ENCODE measurements at regions not wholly inside any gene's neighbourhood (a gene's known extent, or its start where the extent isn't known, plus 50 kb on each side); places are given as distances from the start of the nearest gene placed in this dataset.
"Not testable (repeated sequence)": the region's sequence is repeated elsewhere in the genome, so short reads cannot be mapped to it uniquely, and the experiment has no call there.

DNA sequence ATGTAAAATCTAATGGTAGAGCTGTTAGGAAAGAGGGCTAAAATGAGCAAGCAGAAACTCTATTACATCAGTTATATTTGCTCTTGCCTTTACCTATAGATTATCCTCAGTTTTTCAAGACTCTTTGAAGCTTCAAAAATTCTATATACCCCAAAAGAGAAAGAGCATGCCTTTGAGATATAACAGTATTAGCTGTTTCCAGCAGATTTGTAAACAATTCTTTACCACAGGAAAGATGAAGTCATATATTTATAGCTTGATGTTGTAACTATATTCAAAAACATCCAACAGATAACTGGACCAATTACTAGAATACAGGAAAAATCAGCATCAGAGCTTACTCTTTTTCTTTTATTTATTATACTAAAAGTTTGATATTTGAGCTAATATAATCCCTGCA is 416.2 kb upstream of the TPK1 start:
- DNase-seq = no peak

DNA sequence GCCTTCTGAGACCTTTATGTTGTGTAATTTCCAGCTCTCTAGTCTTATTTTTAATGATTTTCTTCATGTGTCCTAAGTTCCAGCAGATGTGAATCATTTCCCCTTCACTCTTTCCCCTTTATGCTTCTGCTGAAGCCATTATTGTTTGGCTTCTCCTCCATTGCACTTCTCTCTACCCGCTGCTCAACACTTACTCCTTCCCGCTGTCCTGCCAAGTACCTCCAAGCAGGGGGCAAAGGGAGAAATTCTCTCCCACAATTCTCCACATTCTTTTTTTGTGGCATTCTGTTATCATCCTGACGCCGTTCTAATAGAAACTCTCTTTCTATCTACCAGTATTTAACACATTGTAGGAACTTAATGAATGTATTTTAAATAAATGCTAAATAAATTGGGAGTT is 388.9 kb upstream of the TPK1 start:
- no peak for DNase-seq

DNA sequence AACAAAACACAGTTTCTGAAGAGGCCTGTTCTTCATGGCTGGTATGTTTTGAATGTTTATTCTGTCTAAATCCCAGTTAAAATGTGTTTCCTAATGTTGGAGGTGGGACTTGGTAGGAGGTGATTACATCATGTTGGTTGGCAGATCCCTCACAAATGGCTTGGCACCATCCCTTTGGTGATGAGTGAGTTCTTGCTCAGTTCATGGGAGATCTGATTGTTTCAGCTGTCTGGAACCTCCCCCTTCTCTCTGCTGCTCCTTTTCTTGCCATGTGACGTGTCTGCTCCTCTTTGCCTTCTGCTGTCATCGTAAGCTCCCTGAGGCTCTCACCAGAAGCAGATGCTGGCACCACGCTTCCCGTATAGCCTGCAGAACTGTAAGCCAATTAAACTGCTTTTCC is 383.6 kb upstream of the TPK1 start:
- DNase-seq = no peak

DNA sequence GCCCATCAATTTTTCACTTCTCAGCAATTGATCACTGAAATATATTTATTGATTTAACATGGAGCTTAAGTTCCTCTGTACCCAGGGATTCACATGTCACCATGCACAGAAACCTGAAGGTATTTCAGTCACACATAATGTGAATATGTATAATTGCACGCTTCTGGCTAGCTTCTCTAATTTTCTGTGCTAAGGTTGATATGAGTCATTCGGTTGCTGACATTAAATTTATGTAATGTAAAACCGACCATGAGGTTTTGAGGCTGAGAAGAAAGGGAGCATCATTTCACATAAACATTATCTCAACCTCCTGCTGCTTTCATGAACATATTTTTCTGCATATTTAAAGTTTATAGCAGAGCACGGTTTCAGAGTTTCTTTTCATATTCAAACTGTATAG is 381.0 kb upstream of the TPK1 start:
- no peak for DNase-seq

DNA sequence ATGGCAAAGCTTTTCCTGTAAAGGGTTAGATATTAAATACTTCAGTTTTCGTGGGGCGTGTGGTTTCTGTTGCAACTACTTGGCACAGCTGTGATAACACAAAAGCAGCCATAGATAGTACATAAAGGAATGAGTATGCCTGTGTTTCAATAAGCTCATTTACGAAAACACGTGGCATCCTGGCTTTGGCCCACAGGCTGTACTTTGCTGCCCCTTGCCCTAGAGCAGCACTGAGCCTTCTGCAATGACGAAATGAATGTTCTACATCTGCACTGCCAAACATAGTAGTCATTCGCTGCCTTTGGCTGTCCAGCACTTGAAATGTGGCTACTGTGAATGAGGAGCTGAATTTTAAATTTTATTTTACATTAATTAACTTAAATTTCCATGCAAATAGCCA is 376.2 kb upstream of the TPK1 start:
- no peak for DNase-seq

DNA sequence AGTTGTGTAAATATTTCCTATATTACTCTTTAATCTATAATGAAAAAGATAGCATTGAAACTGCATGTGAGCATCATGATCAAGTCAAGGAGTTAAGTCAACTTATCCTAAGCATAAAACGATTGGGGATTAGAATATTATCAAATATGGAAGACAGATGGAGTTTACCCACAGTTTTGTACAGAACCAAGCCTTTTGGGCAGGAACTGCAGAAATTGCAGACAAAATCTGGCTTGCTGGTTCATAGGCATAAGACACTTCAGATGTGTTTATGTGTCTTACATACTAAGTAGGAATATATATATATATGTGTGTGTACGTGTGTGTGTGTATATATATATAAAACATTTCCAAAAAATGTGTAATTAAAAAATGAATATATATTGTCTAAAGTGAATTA is 375.4 kb upstream of the TPK1 start:
- DNase-seq = no peak

DNA sequence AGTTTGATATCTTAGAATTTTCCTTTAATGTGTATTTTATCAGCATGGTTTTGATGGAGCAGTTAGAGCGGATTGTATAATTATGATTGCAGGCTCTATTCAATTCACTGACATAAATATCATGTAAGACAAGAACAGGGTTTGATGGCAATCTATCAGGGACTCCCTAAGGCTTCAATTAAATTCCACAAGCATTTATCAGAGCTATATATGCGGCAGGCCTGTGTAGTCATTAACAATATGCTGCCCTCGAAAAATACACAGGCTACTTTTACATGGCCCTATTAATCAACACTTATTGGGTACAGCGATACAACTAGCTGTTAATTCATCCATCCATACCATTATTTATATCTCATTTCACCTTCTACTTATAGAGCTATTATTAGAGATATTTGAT is 358.1 kb upstream of the TPK1 start:
- DNase-seq = no peak

DNA sequence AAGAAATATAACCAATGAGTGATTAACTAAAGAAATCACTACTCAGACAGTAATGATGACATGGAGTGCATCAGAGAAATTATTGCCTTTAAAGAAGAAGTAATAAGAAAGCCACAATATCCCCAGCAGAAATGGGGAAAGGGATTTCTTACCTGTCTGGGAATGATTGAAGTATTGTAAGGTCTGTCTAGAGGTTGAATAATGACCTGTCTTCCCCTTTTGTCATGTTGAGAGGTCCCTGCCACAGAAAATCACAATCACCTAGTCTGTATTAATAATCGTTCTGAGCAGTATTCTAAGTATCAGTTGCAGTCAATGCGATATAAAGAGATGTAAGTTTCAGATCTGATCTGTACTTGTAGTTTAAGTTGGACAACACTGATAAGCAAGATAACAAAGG is 349.1 kb upstream of the TPK1 start:
- no peak for DNase-seq

DNA sequence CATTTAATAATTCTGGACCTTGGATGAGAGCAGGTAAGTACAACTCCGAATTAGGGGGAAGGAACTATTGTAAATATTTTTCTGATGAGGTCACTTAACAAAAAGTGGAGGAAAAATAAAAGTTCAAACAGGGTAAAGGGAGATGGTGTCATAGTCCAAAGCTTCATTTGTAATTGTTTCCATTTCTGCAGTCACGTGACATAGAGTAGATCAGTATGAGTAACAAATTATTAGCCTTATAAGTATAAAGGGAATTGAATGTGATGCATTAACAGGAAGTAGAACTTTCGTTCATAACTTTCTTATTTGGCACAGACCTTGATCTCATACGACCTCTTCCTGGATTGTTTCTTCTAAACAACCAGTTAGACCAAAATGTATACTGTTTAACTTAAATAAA is 347.2 kb upstream of the TPK1 start:
- DNase-seq = no peak

DNA sequence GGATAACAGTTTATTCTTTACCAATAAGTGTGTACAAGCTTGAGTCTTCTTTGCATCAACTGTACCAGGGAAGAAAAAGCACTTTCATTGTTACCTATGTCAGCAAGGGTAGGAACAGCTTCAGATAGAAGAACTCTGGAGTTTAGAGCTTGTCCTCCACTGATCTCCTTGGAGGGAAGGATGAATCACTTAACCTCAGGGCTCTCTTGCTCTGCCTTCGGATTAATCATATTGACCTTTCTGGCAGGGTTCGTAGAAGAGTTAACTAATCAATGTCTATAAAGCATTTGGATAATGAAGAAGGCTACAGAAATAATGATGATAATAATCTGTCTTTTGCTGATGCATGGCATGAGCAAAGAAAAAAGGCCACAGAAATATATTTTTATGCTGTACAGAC is 339.5 kb upstream of the TPK1 start:
- no peak for DNase-seq

DNA sequence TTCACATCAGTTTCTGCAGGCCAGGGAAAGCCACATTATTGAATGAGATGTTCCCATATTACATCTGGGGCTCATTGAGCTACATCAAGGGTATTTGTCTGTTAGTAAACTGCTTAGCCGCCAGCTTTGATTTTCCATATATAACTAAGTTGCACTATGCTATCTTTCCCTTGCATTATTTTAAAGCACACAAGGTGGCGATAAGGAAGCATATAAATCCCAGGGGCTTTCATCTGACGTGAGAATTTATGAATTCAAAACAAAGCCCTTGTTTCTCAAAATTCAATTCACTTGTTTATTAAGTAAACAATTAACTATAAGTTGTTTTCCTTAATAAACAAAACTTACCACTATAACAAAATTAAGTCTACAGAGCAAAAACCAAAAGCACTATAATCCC is 334.1 kb upstream of the TPK1 start:
- peak; percentile 27 for DNase-seq

DNA sequence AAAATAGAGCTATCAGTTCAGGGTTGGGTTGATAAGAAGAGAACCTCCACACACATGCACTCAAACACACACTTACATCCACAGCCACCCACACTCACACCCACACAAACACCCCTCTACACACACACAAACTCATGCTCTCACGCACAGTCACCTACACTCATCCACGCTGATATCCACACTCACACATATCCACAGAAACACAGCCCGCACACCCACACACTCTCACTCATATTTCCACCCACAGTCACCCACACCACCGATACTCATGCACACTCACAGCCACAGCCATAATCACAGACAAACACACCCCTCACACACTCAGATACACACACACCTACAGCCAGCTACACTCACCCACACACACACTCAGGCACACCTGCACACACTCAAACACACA is 333.0 kb upstream of the TPK1 start:
- DNase-seq = no peak

DNA sequence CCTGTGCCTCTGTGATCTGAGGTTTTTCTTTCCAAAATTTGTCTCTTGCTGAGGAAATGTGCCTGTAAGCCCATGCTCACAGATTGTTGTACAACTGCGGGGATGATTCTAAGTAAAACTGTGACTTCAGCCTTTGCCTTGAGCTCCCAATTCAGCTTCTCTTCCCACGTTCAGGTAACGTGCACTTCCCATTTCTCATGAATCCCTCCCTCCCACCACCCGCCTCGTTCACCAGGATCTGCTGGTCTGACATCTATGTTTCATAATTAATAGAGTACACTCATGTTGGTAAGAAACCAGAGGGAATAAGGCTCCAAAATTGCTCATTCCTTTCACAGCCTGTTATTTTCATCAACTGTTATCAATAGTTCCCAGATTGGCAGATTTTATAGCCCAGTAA is 332.6 kb upstream of the TPK1 start:
- no peak for DNase-seq

DNA sequence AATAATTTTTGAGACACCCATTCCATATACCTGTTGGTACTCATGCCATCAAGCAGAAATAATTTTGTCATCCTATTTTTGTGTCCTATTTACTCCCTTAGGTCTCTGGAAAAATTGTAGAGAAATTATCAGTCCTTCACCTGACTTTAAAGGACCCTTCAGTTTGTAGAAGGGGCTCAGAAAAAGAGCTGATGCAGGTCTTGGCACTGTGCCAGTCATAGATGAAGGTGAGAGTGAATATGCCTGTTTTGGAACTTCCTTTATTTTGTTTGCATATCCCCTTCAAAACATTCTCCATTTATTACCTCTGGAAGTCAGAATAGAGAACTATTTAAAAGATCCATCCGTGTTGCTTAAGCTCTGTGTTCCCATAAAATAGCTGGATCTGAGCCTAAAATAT is 321.0 kb upstream of the TPK1 start:
- DNase-seq = peak; percentile 86

DNA sequence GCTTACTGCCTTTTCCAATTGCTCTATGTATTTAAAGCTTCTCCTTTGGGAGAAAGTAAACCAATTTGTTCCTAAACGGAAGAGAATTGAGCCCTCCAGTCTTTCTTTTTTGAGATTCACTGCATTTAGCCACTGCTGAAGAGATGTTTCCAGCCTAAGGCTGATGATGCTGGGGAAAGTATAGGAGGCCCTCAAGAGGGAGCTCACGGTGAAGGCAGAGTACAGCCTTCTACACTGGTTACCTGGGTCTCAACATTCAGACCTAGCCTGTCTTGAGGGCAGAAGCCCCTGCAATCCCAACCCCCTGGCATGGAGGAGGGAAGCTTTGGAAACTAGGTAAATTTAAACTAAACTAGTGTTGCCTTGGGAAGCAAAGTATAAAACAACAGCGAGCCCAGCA is 316.7 kb upstream of the TPK1 start:
- no peak for DNase-seq

DNA sequence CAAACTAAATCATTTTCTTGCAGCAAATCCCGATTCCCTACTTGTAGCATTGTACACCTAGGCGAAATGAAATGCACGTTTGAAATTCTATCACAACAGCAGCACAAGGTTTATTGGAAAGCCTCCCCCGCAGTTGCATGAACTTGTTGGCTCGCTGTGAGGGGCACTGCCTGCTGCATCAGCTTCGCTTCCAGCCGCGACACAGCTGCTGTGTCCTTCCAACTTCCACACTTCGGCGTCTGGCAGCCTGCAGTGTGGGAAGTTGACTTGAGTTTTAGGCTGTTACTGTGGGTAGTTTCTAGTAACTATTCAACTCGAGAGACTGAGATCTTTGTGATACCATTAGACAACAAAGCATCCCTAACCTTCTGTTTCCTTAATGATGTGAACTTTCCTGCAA is 315.8 kb upstream of the TPK1 start:
- DNase-seq = no peak

DNA sequence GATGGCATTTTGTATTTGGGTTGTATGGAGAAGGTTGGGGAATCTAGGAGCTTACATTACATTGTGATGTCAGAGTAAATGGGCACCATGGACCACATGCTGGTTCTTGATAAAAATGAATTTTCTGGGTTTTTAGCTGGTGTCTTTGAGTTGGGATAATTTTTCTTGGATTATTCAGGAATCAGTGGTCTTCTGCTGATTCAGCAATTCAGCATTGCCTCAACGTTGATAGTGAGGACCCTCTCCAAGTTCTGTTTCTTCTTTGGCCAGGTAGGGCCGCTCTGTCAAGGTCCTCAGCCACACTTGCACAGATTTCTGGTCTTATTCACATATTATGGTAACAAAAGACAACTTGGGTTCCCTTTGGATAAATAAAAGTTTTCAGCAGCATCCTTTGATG is 312.0 kb upstream of the TPK1 start:
- DNase-seq = no peak

DNA sequence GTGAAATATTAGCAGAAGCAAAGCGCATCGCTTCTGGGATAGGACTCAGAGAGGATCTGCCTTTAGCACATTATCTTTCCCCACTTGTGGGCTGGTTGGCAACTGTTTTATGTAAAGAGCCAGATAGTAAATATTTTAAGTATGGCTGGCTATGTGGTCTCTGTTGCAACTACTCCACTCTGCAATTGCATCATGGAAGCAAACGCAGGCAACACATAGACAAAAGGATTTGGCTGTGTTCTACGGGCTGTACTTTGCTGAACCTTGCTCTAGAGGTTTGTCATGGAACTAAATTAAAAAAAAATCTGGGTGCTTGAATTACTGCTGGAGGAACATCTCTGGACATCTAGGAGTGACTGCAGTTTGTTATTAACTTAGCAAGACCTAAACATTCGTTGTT is 307.8 kb upstream of the TPK1 start:
- DNase-seq = no peak

DNA sequence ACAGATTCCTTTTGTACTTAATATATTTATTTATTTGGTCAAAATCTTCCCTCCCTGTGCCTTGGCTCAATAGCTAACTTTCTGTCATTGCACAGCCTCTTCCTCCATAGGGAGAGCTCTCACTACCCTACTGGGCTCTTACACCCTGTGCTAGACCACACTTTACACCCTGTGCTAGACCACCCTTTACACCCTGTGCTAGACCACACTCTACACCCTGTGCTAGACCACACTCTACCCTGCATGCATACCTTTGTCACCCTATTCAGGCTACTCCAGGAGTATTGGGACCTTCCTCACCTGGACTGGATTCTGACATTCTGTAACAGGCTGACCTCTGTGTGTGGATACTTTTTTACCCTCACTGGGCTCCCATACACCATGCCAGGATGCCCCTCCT is 298.5 kb upstream of the TPK1 start:
- DNase-seq = no peak

DNA sequence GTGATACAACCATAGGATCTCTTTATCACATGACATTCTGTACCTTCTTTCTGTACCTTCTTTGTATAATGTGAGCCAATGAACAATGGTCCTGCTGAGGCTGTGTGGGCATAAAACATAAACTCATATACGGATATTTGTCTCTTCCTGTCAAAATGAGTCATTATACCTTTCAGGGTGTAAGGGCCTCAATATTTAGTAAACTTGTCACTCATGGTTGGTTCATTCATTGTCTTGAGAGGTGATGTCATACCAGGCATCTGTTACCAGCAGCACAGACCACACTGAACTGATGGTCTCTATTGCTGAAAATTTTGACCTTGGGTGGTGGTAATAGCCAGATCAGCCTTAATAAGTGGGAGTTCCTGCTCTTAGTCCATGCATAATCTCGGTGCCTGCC is 287.6 kb upstream of the TPK1 start:
- no peak for DNase-seq

DNA sequence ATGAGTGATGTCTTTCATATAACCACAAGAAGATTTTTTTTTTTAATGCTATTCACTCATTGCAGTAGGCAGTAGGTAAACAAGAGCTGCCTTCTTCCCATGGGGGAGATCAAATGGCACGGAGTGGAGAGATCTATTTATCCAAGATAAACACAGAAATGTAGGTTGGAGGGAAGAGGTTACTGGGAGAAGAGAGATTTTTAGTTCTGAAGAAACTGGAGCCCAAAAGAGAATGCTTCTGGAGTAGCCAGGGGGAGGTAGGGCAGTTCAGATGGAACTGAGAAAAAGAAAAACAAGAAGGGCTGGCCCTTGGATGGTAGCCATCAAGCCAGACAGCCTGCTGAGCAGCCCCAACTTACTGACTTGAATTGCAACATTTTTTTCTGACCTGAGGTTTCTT is 270.1 kb upstream of the TPK1 start:
- DNase-seq = peak; percentile 78

DNA sequence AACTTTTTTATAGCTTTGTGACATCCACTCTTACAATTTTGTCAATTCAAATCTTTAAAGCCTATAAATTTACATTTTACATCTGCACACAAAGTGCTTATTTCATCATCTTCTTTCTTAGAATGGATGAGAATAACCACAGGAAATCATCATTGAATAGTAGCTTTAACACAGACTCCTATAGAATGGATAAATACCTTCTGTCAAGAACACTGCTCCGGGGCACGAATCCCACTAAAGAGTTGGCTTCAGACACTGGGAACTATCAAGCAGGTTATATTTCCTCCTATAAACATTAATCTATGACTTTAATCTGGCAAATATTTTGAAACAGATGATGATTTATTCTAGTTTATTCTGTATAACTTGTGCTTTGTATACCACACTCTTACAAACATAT is 269.7 kb upstream of the TPK1 start:
- DNase-seq = peak; percentile 38

DNA sequence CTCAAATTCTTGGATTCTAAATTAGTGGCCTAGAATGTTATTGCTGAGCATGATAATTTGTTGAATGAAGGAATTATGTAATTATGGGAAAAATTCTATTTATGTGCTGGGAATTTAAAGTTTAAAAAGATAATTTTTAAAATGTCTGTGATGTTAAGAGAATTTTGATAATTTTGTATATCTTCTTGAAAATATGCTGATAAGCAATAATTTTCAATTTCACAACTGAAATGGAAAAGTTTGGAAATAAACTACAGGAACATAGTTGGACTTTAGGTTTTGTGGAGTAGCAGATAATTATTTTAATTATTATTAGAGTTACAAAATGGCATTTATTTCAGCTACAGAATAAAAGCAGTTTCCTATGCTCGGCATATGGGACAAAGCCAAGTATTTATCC is 268.5 kb upstream of the TPK1 start:
- DNase-seq = no peak

DNA sequence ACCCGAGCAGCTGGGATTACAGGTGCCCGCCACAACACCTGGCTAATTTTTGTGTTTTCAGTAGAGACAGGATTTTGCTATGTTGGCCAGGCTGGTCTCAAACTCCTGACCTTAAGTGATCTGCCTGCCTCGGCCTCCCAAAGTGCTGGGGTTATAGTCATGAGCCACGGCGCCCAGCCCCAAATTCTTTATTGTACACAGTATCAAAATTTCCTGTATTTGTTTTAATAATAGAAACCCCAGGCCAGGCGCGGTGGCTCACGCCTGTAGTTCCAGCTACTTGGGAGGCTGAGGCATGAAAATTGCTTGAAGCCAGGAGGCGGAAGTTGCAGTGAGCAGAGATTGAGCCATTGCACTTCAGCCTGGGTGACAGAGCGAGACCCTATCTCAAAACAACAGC is 266.3 kb upstream of the TPK1 start:
- DNase-seq = not testable (repeated sequence)

DNA sequence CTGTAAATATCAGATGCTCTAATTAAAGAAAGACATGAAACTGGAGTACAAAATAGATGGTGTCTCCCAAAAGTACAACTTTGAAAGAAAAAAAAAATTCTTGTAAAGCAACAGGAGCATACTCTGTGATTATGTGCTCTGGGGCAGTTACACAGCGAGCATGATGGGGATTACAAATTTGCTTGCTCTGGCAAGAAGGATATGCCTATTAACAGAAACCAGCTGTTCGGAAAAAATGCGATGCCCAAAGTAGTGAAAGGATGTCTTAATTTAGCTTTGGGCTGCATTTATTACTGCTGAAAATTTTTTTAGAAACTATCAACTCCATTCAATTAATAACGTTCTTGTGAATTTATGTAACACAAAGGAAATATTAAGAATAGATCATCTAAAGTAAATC is 256.9 kb upstream of the TPK1 start:
- DNase-seq = no peak

DNA sequence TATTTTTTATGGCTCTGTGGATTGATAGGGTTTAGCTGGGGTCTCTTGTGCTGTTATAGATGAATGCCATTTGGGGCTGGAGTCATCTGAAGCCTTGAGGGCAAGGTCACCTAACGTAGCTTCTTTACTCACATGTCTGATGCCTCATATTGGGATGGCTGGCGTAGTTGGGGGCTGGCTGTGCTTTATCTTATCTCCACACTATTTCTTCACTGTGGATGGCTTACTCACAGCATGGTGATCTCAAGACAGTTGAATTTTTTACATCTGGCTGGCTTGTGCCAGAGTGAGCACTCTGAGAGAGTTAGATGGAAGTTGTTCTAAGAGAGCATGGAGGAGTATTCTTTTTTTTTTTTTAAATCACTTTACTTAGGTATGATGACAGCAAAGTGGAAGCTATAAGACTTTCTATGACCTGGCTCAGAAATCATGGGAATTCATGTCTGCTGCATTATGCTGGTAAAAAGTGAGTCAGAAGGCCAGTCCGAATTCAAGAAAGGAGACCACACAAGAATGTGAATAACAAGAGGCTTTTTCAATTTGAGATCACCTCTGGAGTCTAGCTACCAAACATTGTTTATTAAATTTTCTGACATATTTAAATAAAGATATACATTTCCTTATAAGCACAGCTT is 252.4 kb upstream of the TPK1 start:
- no peak for DNase-seq
